ENCODE measurements at regions not wholly inside any gene's neighbourhood (a gene's known extent, or its start where the extent isn't known, plus 50 kb on each side); places are given as distances from the start of the nearest gene placed in this dataset.

DNA sequence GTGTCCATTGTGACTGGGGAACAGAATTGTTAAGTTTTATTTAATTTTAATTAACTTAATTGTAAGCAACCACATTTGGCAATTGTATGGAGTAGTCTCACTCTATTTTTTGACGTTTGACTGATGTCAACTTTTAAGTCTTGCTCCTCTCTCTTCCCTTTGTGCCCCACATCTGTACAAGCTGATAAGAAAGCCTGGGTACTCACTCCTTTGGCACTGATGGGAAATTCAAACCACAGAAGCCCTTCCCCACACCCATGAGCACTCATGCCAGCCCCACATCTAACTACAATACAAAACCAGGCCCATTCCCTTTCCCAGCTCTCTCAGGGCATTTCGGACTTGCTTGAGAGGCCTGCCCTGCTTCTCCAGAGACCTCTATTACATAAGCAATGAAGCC is 451.5 kb upstream of the KIF2A start:
- H3K27ac ChIP-seq: no peak overlapping the region
- CTCF ChIA-PET: interaction anchor here (1.0 kb wide), 1 partner anchor 9 kb away, joined by 3 read pairs; no protein-coding TSS in a partner anchor
- DNase-seq (ENCODE audit: low read depth in 1 of 2, low spot score in 1 of 2) (no peak), FAIRE-seq (no peak), ATAC-seq (no peak)
- no peak for TF ChIP-seq FOSB (CRISPR knock-in tag; IDR thresholded peaks at IDR 0.05)
- no peak for TF ChIP-seq RCOR1 (IDR thresholded peaks at IDR 0.05; ENCODE audit: low read depth, low read length)
- no peak for TF ChIP-seq HOXB5 (CRISPR knock-in tag; IDR thresholded peaks at IDR 0.05)
- no peak for TF ChIP-seq HOXA7 (CRISPR knock-in tag; IDR thresholded peaks at IDR 0.05)
- peaks cover 3% of the 10 kb centered on the region; the same call in 2 of the 3 replicates for H3K9me3 ChIP-seq
- H3K4me1 ChIP-seq: no peaks in the 10 kb centered on the region
- WGBS (ENCODE audit: missing lambda C conversion rate): 27% methylated on average over 2 of the region's 2 CpGs
- H3K4me2 ChIP-seq: no peak overlapping the region
- POLR2A ChIA-PET: no interaction called here
- H3K4me3 ChIP-seq: no peak overlapping the region

DNA sequence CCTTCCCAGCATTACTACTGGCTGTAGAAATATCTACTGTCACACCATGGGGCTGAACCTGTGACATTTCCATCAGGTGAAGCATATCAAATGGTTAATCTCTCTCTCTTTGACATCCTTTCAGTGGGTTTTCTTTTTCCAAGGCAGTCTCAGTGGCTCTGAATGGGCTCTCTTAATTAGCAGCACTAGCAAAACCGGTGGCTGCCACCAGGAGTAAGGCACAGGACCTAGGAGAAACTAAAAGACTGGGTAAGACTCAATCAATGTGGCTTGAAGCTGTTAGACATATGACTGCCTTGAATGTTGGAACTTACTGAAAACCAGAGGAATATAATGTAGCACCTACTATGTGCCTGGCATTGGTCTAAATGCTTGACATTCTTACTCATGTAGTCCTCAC is 445.0 kb upstream of the KIF2A start:
- no peak overlapping the region for H3K4me3 ChIP-seq
- ATAC-seq (no peak; a peak in 1 of 6 replicates), DNase-seq (ENCODE audit: low read depth in 1 of 2, low spot score in 1 of 2) (no peak), FAIRE-seq (no peak)
- TF ChIP-seq MAZ (IDR thresholded peaks at IDR 0.05; ENCODE audit: borderline replicate concordance, low read depth, low read length) (no peak), EHMT2 (IDR thresholded peaks at IDR 0.05; ENCODE audit: low read depth) (no peak), KDM1A (IDR thresholded peaks at IDR 0.05; ENCODE audit: low read depth) (no peak), RFX5 (IDR thresholded peaks at IDR 0.05) (no peak), CBX2 (IDR thresholded peaks at IDR 0.05; ENCODE audit: borderline replicate concordance, low read depth) (no peak), EHF (CRISPR knock-in tag; IDR thresholded peaks at IDR 0.05) (no peak), CHD2 (IDR thresholded peaks at IDR 0.05; ENCODE audit: low read length, partially characterized antibody) (no peak), RCOR1 (IDR thresholded peaks at IDR 0.05; ENCODE audit: low read depth, low read length) (no peak), CBX8 (IDR thresholded peaks at IDR 0.05) (no peak), MYC (IDR thresholded peaks at IDR 0.05; ENCODE audit: borderline replicate concordance, low read length) (no peak), HOXB13 (CRISPR knock-in tag; IDR thresholded peaks at IDR 0.05; ENCODE audit: low read depth) (no peak), CEBPB (IDR thresholded peaks at IDR 0.05) (no peak), JUNB (IDR thresholded peaks at IDR 0.05) (no peak), SREBF2 (IDR thresholded peaks at IDR 0.05) (no peak), ZSCAN20 (CRISPR knock-in tag; IDR thresholded peaks at IDR 0.05) (no peak)
- TF ChIP-seq, protein P1, sequence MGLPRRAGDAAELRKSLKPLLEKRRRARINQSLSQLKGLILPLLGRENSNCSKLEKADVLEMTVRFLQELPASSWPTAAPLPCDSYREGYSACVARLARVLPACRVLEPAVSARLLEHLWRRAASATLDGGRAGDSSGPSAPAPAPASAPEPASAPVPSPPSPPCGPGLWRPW (IDR thresholded peaks at IDR 0.05): no peak
- TF ChIP-seq, protein P2, sequence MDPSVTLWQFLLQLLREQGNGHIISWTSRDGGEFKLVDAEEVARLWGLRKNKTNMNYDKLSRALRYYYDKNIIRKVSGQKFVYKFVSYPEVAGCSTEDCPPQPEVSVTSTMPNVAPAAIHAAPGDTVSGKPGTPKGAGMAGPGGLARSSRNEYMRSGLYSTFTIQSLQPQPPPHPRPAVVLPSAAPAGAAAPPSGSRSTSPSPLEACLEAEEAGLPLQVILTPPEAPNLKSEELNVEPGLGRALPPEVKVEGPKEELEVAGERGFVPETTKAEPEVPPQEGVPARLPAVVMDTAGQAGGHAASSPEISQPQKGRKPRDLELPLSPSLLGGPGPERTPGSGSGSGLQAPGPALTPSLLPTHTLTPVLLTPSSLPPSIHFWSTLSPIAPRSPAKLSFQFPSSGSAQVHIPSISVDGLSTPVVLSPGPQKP (IDR thresholded peaks at IDR 0.05; ENCODE audit: low read depth, low read length): no peak
- TF ChIP-seq, protein P3, sequence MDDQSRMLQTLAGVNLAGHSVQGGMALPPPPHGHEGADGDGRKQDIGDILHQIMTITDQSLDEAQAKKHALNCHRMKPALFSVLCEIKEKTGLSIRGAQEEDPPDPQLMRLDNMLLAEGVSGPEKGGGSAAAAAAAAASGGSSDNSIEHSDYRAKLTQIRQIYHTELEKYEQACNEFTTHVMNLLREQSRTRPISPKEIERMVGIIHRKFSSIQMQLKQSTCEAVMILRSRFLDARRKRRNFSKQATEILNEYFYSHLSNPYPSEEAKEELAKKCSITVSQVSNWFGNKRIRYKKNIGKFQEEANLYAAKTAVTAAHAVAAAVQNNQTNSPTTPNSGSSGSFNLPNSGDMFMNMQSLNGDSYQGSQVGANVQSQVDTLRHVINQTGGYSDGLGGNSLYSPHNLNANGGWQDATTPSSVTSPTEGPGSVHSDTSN (IDR thresholded peaks at IDR 0.05): no peak
- no peaks in the 10 kb centered on the region; the same call in 1 of the 3 replicates for H3K9me3 ChIP-seq
- no peaks in the 10 kb centered on the region for H3K4me1 ChIP-seq
- WGBS (ENCODE audit: missing lambda C conversion rate): 7% methylated on average over 1 of the region's 1 CpG
- no peak overlapping the region for H3K27ac ChIP-seq
- POLR2A ChIA-PET: no interaction called here
- CTCF ChIA-PET: interaction anchor here (0.6 to 1.0 kb wide), 2 partner anchors 66 to 1540 kb away, joined by 3 read pairs; no protein-coding TSS in a partner anchor
- no peak overlapping the region for H3K4me2 ChIP-seq

DNA sequence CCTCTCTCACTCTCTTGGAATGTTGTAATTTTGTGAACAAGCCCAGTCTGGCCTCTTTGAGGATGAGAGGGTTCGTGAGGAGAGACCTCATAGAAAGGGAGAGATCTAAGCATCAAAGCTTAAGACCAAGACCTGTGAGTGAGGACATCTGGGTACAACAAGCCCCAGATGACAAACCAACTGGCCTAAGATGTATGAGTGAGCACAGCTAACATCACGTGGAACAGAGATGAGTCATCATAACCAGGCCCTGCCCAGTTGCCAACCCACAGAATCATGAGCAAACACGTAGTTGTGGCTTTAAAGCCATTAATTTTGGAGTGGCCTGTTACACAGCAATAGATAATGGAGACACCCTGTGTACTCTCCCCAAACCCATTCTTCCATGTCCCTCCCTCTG is 439.1 kb upstream of the KIF2A start:
- POLR2A ChIA-PET: no interaction called here
- peak; percentile 6 to 23 for DNase-seq (ENCODE audit: low read depth in 1 of 2, low spot score in 1 of 2)
- Histone ChIP-seq H3K4me1 (no peaks in the 10 kb centered on the region), H3K27ac (no peak overlapping the region), H3K9me3 (peaks cover 9% of the 10 kb centered on the region; the same call in 2 of the 3 replicates), H3K4me3 (no peak overlapping the region), H3K4me2 (no peak overlapping the region)
- 7% methylated on average over 3 of the region's 3 CpGs for WGBS (ENCODE audit: missing lambda C conversion rate)
- no peak for FAIRE-seq
- ATAC-seq: no peak; a peak in 1 of 6 replicates
- no peak for TF ChIP-seq FOSL2 (IDR thresholded peaks at IDR 0.05)
- TF ChIP-seq FOSL2 (CRISPR knock-in tag; IDR thresholded peaks at IDR 0.05): peak; percentile 76
- TF ChIP-seq ZC3H11A (IDR thresholded peaks at IDR 0.05): no peak
- CTCF ChIA-PET: interaction anchor here (1.0 to 2.0 kb wide), 2 partner anchors 10 to 814 kb away, joined by 3 to 6 read pairs; no protein-coding TSS in a partner anchor
